Gastrocnemius medialis (tissue), 4 donors: ENCODE measurements at regions not wholly inside any gene's neighbourhood (a gene's known extent, or its start where the extent isn't known, plus 50 kb on each side); places are given as distances from the start of the nearest gene placed in this dataset.

Experiments used
- ATAC-seq, 2 donors: fragments of 150-250 bp; one replicate each; pipeline ENCODE4 v1.9.1; 2016
- DNase-seq, 2 donors: peaks; one replicate each; pipeline ENCODE4 v3.0.0-alpha.2; 2019
- H3K27ac ChIP-seq, 4 donors: fragments of 200-600 bp; sonication (generic); 1 replicate in 1 of 4; 2 replicates in 3 of 4; pipeline ENCODE4 v1.5.1; 2016 to 2018; ENCODE audit warnings: mild to moderate bottlenecking in 2 of 4, moderate library complexity in 1 of 4
- H3K27me3 ChIP-seq, 3 donors: fragments of 200-600 bp; sonication (generic) in 2 of 3; 1 replicate in 1 of 3; 2 replicates in 2 of 3; pipeline versions ENCODE4 v1.5.1 to v1.6.0; 2016 to 2019; ENCODE audit warnings: mild to moderate bottlenecking in 1 of 3, moderate library complexity in 1 of 3
- H3K36me3 ChIP-seq, 2 donors: fragments of 200-600 bp; sonication (generic) in 1 of 2; one replicate each; pipeline ENCODE4 v1.5.1; 2017 to 2018
- H3K4me1 ChIP-seq, 2 donors: fragments of 200-600 bp; sonication (generic) in 1 of 2; one replicate each; pipeline ENCODE4 v1.5.1; 2016 to 2017; ENCODE audit warnings: mild to moderate bottlenecking in 2 of 2
- H3K4me3 ChIP-seq, 4 donors: fragments of 200-600 bp; sonication (generic) in 3 of 4; 1 replicate in 1 of 4; 2 replicates in 3 of 4; pipeline ENCODE4 v1.5.1; 2016 to 2019; ENCODE audit warnings: mild to moderate bottlenecking in 2 of 4
- H3K9me3 ChIP-seq, 3 donors: fragments of 200-600 bp; sonication (generic) in 2 of 3; 1 replicate in 1 of 3; 2 replicates in 2 of 3; pipeline ENCODE4 v1.5.1; 2016 to 2019
- POLR2A ChIP-seq, 2 donors: fragments of 450-650 bp; IDR thresholded peaks; one replicate each; pipeline ENCODE4 v1.6.1; 2017; ENCODE audit warnings: antibody characterized with exemption in 2 of 2, mild to moderate bottlenecking in 2 of 2, moderate library complexity in 2 of 2
- in situ Hi-C, 4 donors: fragments of 200-750 bp; cut with MboI; loops; one replicate each; pipeline versions ENCODE4 v1.15.0 to v1.8.0; 2017; ENCODE audit warnings: low sequenced_read_pairs in 4 of 4
- intact Hi-C: fragments of 100-400 bp; cut with DNase I; formaldehyde crosslinking; loops from one replicate; pipeline ENCODE4 v1.15.1; 2023; ENCODE audit warnings: low total_unique reads
- TF ChIP-seq, protein P1 (sequence below), 5 experiments: fragments of 450-650 bp in 3 of 5; fragments of 200-600 bp in 2 of 5; sonication (generic) in 2 of 5; IDR thresholded peaks in 4 of 5; conservative IDR thresholded peaks in 1 of 5; 1 replicate in 4 of 5; 2 replicates in 1 of 5; pipeline ENCODE4 v1.5.1; 2016 to 2019; ENCODE audit warnings: antibody characterized with exemption in 5 of 5, mild to moderate bottlenecking in 3 of 5, moderate library complexity in 3 of 5

DNA sequence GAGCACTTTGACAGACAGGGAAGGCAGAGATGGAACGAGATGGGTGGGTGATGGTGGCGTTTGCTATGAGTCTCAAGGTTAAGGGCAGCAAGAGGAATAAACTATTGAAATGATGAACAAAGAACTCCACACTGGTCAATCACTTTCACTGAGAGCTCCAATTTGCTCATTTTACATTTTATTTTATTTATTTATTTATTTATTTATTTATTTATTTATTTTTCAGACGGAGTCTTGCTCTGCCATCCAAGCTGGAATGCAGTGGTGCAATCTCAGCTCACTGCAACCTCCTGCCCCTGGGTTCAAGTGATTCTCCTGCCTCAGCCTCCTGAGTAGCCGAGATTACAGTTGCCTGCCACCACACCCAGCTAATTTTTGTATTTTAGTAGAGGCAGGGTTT lies 669.1 kb downstream of the HS3ST4 start:
- no peak for TF ChIP-seq POLR2A (IDR thresholded peaks at IDR 0.05)
- TF ChIP-seq, protein P1, sequence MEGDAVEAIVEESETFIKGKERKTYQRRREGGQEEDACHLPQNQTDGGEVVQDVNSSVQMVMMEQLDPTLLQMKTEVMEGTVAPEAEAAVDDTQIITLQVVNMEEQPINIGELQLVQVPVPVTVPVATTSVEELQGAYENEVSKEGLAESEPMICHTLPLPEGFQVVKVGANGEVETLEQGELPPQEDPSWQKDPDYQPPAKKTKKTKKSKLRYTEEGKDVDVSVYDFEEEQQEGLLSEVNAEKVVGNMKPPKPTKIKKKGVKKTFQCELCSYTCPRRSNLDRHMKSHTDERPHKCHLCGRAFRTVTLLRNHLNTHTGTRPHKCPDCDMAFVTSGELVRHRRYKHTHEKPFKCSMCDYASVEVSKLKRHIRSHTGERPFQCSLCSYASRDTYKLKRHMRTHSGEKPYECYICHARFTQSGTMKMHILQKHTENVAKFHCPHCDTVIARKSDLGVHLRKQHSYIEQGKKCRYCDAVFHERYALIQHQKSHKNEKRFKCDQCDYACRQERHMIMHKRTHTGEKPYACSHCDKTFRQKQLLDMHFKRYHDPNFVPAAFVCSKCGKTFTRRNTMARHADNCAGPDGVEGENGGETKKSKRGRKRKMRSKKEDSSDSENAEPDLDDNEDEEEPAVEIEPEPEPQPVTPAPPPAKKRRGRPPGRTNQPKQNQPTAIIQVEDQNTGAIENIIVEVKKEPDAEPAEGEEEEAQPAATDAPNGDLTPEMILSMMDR (IDR thresholded peaks at IDR 0.05 in 4 of 5, conservative IDR thresholded peaks at IDR 0.05 in 1 of 5) = no peak
- H3K4me3 ChIP-seq = no peak overlapping the region
- H3K9me3 ChIP-seq = no peaks in the 10 kb centered on the region
- in situ Hi-C loops = no loop called here
- DNase-seq = no peak
- H3K27me3 ChIP-seq = no peaks in the 10 kb centered on the region
- H3K27ac ChIP-seq = no peak overlapping the region
- H3K36me3 ChIP-seq = no peaks in the 10 kb centered on the region
- ATAC-seq = no peak
- intact Hi-C loops = no loop called here
- no peaks in the 10 kb centered on the region for H3K4me1 ChIP-seq

DNA sequence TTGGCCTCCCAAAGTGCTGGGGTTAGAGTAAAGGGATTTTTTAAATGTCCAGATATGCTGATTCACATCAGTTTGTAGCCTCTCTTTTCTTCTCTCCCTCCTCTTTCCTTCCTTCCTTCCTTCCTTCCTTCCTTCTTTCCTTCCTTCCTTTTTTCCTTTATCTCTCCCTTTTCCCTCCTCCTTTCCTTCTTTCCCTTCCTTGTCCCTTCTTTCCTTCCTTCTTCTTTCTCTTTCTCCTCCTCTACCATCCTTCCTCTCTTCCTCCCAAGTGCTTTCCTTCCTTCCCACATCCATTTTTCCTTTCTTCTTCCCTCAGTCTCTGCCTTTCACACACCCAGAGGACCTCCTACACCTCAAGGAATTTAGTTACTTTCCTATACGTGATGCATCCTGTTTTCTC lies 671.8 kb downstream of the HS3ST4 start:
- in situ Hi-C loops = no loop called here
- no peaks in the 10 kb centered on the region for H3K9me3 ChIP-seq
- no peaks in the 10 kb centered on the region for H3K4me1 ChIP-seq
- H3K27ac ChIP-seq = no peak overlapping the region
- H3K27me3 ChIP-seq = no peaks in the 10 kb centered on the region
- intact Hi-C loops = no loop called here
- no peaks in the 10 kb centered on the region for H3K36me3 ChIP-seq
- DNase-seq (no peak), ATAC-seq (no peak)
- no peak overlapping the region for H3K4me3 ChIP-seq
- TF ChIP-seq POLR2A (IDR thresholded peaks at IDR 0.05) = no peak
- TF ChIP-seq, protein P1 (IDR thresholded peaks at IDR 0.05 in 4 of 5, conservative IDR thresholded peaks at IDR 0.05 in 1 of 5) = no peak

DNA sequence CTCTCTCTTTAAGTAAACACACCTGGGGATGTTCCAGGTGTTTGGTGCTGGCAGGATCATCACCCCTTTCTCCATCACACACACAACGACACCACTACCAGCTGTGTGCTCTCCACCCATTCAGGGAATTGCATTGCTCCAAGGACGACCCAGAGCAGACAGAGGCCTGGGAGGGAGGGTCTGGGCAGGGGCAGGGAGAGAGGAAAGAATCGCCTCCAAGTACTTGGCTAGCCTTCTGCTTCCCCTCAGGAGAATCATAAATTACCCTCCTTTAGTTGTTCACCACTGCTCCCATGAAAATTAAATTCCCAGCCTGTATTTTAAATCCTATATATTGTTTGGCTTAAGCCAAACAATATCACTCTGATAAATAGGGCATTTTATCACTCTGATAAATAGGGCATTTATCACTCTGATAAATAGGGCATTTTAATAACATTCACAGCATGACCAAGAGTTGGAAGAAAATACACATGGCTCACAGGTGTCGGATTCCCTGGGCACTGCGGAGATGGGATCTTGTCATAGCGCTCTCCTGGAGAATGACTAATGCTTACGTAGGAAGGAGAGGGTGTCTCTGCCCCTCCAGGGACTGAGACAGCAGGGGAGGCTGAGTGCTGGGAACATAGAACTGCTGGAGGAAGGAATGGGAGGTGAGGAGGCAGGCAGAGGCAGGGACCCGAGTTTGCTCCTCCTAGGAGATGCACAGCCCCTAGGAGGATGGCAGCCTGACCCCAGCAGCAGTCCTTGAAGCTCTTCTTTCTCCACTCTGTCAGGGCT lies 673.6 kb downstream of the HS3ST4 start:
- no peak for ATAC-seq

DNA sequence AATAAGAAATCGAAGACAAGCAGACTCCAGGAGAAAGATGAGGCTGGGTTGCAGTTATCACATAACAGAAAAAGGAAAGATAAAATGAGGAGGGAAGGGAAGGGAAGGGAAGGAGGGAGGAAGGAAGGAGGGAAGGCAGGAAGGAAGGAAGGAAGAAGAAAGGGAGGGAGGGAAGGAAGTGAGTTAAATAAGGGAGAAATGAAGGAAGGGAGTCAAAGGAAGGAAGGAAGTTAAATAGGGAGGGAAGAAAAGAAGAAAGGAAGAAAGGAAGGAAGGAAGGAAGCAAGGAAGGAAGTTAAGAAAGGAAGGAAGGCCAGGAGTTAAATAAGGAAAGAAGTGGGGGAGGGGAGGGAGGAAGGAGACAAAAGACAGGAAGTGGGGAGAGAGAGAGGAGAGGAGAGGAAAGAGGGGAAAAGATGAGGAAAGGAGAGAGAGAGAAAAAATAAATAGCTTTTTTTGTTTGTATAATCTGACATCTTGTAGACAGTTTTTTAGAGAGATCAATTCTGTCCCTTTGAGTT lies 679.6 kb downstream of the HS3ST4 start:
- no peak for TF ChIP-seq POLR2A (IDR thresholded peaks at IDR 0.05)
- TF ChIP-seq, protein P1 (IDR thresholded peaks at IDR 0.05 in 4 of 5, conservative IDR thresholded peaks at IDR 0.05 in 1 of 5) = no peak
- Histone ChIP-seq H3K27ac (no peak overlapping the region), H3K4me1 (no peaks in the 10 kb centered on the region), H3K36me3 (no peaks in the 10 kb centered on the region), H3K9me3 (no peaks in the 10 kb centered on the region), H3K27me3 (no peaks in the 10 kb centered on the region), H3K4me3 (no peak overlapping the region)
- intact Hi-C loops = no loop called here
- DNase-seq (no peak), ATAC-seq (no peak)
- in situ Hi-C loops = no loop called here

More for the DNA sequence above, 673.6 kb downstream of the HS3ST4 start:
- no peaks in the 10 kb centered on the region for H3K9me3 ChIP-seq
- in situ Hi-C loops (no loop called here), intact Hi-C loops (no loop called here)
- TF ChIP-seq, protein P1 (IDR thresholded peaks at IDR 0.05 in 4 of 5, conservative IDR thresholded peaks at IDR 0.05 in 1 of 5) = no peak
- no peak for TF ChIP-seq POLR2A (IDR thresholded peaks at IDR 0.05)
- no peak overlapping the region for H3K27ac ChIP-seq
- no peak overlapping the region for H3K4me3 ChIP-seq
- DNase-seq = no peak
- no peaks in the 10 kb centered on the region for H3K36me3 ChIP-seq
- no peaks in the 10 kb centered on the region for H3K27me3 ChIP-seq
- no peaks in the 10 kb centered on the region for H3K4me1 ChIP-seq
